ENCODE measurements at regions not wholly inside any gene's neighbourhood (a gene's known extent, or its start where the extent isn't known, plus 50 kb on each side); places are given as distances from the start of the nearest gene placed in this dataset.

DNA sequence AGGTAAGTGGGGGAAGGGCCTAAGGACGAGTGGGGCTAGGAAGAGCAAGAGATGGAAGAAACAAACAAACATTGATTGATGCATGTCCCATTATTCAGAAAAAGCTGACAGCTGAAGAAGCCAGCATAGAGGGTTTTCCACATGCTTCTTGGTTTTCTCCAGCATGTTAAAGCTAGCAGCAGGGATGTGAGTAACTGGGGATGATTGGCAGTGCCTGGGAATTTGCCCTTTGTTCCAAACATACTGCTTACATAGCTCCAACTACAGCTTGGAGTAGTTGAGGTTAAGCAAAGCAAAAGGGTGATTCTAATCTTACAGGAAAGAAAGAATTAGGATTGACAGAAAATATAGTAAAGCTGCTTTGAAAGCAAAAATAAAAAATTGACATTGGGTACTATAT, 68.0 kb upstream of the IFNG-AS1 start:
- H3K4me2 ChIP-seq (ENCODE audit: low read length): no peak overlapping the region
- H3K4me3 ChIP-seq (ENCODE audit: low read depth, low read length, poor library complexity, severe bottlenecking): no peak overlapping the region
- no peaks in the 10 kb centered on the region for H3K9me2 ChIP-seq (ENCODE audit: low read depth, low read length)

DNA sequence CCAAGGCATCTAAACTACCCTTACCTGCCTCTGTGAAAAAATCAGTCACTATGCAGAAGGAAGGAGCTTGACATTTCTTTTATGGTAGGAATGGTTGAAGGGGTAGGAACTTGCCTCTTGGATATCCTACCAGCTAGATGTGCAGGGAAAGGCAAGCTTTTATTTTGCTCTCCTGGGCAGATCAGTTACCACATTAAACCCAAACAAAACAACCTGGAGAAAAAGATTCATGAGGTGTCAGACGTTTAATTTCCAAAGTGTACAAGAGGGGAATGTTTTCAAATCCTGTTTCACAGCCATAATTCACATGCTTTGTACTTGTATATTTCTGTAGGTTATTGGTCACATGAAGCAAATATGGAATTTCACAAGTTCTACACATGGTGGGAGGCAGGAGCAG, 67.0 kb upstream of the IFNG-AS1 start:
- H3K79me2 ChIP-seq (ENCODE audit: insufficient read depth, low read length): no peaks in the 10 kb centered on the region
- no peak overlapping the region for H3K27ac ChIP-seq (ENCODE audit: low read depth, low read length, poor library complexity, severe bottlenecking)
- H3F3A ChIP-seq (ENCODE audit: insufficient read depth, low read length): no peaks in the 10 kb centered on the region
- H3K36me3 ChIP-seq (ENCODE audit: insufficient read depth, low read length): no peaks in the 10 kb centered on the region
- no peaks in the 10 kb centered on the region for H3K27me3 ChIP-seq (ENCODE audit: insufficient read depth, low read length)
- TF ChIP-seq, protein P1, sequence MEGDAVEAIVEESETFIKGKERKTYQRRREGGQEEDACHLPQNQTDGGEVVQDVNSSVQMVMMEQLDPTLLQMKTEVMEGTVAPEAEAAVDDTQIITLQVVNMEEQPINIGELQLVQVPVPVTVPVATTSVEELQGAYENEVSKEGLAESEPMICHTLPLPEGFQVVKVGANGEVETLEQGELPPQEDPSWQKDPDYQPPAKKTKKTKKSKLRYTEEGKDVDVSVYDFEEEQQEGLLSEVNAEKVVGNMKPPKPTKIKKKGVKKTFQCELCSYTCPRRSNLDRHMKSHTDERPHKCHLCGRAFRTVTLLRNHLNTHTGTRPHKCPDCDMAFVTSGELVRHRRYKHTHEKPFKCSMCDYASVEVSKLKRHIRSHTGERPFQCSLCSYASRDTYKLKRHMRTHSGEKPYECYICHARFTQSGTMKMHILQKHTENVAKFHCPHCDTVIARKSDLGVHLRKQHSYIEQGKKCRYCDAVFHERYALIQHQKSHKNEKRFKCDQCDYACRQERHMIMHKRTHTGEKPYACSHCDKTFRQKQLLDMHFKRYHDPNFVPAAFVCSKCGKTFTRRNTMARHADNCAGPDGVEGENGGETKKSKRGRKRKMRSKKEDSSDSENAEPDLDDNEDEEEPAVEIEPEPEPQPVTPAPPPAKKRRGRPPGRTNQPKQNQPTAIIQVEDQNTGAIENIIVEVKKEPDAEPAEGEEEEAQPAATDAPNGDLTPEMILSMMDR (IDR thresholded peaks at IDR 0.05; ENCODE audit: low read length): no peak
- H3K4me3 ChIP-seq (ENCODE audit: low read depth, low read length, poor library complexity, severe bottlenecking): no peak overlapping the region
- H3K4me2 ChIP-seq (ENCODE audit: low read length): no peak overlapping the region
- no peaks in the 10 kb centered on the region for H4K20me1 ChIP-seq (ENCODE audit: insufficient read depth, low read length)
- no peaks in the 10 kb centered on the region for H3K4me1 ChIP-seq (ENCODE audit: insufficient read depth, low read length, severe bottlenecking)
- H3K9me2 ChIP-seq (ENCODE audit: low read depth, low read length): no peaks in the 10 kb centered on the region
- H3K9ac ChIP-seq (ENCODE audit: low read length): no peak overlapping the region
- H2AFZ ChIP-seq (ENCODE audit: low read length): no peak overlapping the region
- H3K9me3 ChIP-seq (ENCODE audit: low read length): no peaks in the 10 kb centered on the region

More for the DNA sequence above, 68.0 kb upstream of the IFNG-AS1 start:
- no peaks in the 10 kb centered on the region for H3K79me2 ChIP-seq (ENCODE audit: insufficient read depth, low read length)
- no peaks in the 10 kb centered on the region for H4K20me1 ChIP-seq (ENCODE audit: insufficient read depth, low read length)
- no peaks in the 10 kb centered on the region for H3K27me3 ChIP-seq (ENCODE audit: insufficient read depth, low read length)
- H2AFZ ChIP-seq (ENCODE audit: low read length): no peak overlapping the region
- no peaks in the 10 kb centered on the region for H3K36me3 ChIP-seq (ENCODE audit: insufficient read depth, low read length)
- TF ChIP-seq EZH2 (IDR thresholded peaks at IDR 0.05; ENCODE audit: borderline replicate concordance, low read length): no peak
- TF ChIP-seq, protein P1 (IDR thresholded peaks at IDR 0.05; ENCODE audit: low read length): no peak
- H3K4me1 ChIP-seq (ENCODE audit: insufficient read depth, low read length, severe bottlenecking): no peaks in the 10 kb centered on the region
- no peak overlapping the region for H3K9ac ChIP-seq (ENCODE audit: low read length)
- no peaks in the 10 kb centered on the region for H3F3A ChIP-seq (ENCODE audit: insufficient read depth, low read length)
- H3K27ac ChIP-seq (ENCODE audit: low read depth, low read length, poor library complexity, severe bottlenecking): no peak overlapping the region
- H3K9me3 ChIP-seq (ENCODE audit: low read length): no peaks in the 10 kb centered on the region

DNA sequence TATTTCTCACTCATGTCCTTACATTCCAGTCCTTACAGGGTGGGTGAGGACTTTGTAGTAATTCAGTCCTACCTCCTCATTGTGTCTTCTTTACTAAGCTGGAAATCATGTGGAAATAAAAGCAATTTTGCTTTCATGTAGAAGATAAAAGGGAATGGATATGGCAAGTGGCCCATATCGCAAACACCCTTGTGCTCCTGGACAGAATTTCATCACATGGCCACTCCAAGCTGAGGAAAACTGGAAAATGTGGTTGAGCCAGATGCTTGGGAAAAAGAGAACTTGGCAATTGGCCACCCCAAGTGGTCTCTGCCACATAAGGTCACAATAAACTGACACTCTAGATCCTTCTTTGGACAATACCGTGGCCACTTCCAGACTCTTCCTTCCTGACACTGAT, 64.2 kb upstream of the IFNG-AS1 start:
- TF ChIP-seq, protein P1 (IDR thresholded peaks at IDR 0.05; ENCODE audit: low read length): no peak
- TF ChIP-seq EZH2 (IDR thresholded peaks at IDR 0.05; ENCODE audit: borderline replicate concordance, low read length): no peak
- no peaks in the 10 kb centered on the region for H3K36me3 ChIP-seq (ENCODE audit: insufficient read depth, low read length)
- H3K27me3 ChIP-seq (ENCODE audit: insufficient read depth, low read length): no peaks in the 10 kb centered on the region
- H3K9ac ChIP-seq (ENCODE audit: low read length): no peak overlapping the region
- no peak overlapping the region for H3K27ac ChIP-seq (ENCODE audit: low read depth, low read length, poor library complexity, severe bottlenecking)
- H2AFZ ChIP-seq (ENCODE audit: low read length): no peak overlapping the region
- no peaks in the 10 kb centered on the region for H3K79me2 ChIP-seq (ENCODE audit: insufficient read depth, low read length)
- no peak overlapping the region for H3K4me3 ChIP-seq (ENCODE audit: low read depth, low read length, poor library complexity, severe bottlenecking)
- H3K9me2 ChIP-seq (ENCODE audit: low read depth, low read length): no peaks in the 10 kb centered on the region
- H3K4me2 ChIP-seq (ENCODE audit: low read length): no peak overlapping the region
- no peaks in the 10 kb centered on the region for H3F3A ChIP-seq (ENCODE audit: insufficient read depth, low read length)
- H4K20me1 ChIP-seq (ENCODE audit: insufficient read depth, low read length): no peaks in the 10 kb centered on the region
- H3K9me3 ChIP-seq (ENCODE audit: low read length): no peaks in the 10 kb centered on the region
- no peaks in the 10 kb centered on the region for H3K4me1 ChIP-seq (ENCODE audit: insufficient read depth, low read length, severe bottlenecking)

All from OCI-LY1 (cell line).